GM21390 (cell line): ENCODE measurements at regions not wholly inside any gene's neighbourhood (a gene's known extent, or its start where the extent isn't known, plus 50 kb on each side); places are given as distances from the start of the nearest gene placed in this dataset.

ENCODE experiments used
- ATAC-seq: cut with Tn5 transposase; IDR thresholded peaks from one replicate; pipeline ENCODE4 v1.9.1; 2021; ENCODE audit not compliant: unreplicated experiment

DNA sequence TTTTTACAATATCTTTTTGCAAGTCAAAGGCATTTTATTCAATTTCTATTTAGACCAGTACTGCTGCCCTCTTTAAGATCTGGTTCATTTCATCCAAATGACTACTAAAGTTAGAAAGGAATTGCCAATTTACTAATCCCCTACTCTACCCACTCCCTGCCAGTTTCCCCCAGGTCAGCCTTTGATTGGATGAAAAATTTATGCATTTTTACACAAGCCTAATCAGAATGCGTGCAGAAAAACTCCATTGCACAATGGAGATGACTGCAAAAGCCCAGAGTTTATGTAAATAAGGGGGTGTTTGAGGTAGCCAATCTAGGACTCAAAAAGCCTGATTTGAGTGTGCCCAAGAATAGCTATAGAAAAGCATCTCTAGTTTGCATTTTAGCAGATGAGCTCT lies 310.6 kb downstream of the PABPC4L start:
- no peak for ATAC-seq

DNA sequence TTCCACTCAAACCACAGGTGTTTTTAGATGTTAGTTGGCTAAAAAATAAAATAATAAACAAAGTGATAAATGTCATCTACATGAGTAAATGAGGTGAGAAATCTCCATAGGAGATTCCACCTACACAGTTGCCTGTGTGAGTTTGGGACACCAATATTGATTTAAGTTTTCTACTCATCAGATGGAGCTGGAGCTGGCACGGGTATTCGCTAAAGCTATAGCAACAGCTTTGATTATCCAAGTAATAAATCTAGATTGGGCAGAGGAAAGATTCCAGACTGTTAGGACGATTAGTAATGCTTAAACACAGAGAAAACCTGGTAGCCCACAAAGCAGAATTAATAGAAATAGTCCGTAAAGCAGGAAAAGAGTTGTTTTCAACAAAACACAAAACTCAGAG lies 313.9 kb downstream of the PABPC4L start:
- ATAC-seq: no peak

DNA sequence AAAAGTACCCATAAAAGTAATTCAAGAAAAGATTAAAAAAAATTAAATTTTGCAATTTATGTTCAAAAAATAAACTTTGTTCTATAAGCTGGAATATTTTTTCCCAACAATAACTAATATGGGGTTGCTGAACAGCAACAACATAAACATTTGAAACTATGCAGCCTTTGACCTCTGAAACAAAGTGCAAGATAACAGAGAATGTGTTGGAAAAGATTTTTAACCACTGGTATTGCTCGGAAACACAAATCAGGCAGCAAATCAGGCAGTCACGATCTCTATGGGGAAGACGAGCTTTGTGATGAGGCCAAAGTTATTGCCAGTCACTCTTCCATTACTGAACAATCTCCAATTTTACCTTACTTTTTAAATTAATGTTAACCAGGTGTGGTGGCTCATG lies 332.1 kb downstream of the PABPC4L start:
- no peak for ATAC-seq

DNA sequence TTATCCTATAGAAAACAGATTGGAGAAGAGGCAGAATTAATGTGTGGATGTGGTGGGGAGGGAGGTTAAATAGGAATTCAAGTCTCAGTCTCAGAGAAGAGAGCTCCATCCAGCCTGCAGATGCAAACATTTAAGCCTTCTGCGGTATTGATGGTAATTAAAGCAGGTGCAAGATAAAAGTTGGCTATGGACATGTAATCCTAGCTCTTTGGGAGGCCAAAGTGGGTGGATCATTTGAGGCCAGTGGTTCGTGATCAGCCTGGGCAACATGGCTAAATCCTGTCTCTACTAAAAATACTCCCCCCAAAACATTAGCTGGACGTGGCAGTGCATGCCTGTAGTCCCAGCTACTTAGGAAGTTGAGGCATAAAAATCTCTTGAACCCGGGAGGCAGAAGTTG lies 332.7 kb downstream of the PABPC4L start:
- no peak for ATAC-seq

DNA sequence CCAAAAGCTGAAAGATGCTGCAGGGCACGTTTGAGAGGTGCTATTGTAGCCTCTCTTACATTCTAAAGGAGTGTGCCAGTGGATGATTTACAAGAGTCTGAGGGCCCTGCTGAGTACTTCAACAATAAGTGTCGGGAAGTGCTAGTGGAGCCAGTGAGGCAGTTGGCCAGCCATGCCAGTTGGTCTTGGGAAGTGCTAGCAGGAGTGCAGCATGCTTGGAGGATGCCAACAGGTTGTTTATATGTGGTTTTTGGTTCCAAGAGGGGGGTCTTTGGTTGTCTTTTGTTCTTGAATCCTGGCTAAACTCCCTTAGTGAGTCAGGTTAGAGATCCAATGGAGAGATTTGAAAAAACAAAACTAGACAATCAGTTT lies 335.3 kb downstream of the PABPC4L start:
- no peak for ATAC-seq

DNA sequence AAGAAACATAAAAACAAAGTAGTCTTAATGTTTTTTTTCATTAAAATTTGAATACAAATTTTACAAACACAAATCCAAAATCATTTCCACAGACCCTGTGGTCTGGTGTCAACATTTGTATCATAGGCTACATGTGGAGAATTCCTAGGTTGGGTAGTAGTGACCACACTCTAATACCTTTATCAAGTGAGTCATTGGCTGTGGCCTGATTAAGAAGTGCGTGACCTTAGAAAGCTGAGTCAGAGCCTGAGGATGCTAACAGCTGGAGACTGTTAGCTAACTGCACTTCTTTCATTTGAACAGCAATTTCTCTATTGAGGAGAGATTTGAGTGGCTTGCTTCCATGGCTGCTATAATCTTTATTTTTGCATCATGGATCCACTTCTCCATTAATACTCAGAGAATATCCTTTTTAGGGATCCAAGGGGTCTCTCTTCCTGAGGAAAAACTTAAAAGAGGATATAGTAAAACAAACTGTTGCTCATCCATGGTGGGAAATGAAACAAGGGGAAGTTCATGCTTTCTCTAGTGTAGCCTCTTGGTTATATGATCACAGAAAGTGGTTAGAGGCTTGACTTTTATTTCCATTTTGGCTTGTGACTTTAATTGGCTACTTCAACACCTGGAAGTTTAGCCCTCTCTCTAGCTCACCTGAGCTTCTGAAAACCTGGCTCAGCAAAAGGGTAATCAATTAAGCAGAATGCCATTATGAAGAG lies 335.8 kb downstream of the PABPC4L start:
- ATAC-seq: no peak

DNA sequence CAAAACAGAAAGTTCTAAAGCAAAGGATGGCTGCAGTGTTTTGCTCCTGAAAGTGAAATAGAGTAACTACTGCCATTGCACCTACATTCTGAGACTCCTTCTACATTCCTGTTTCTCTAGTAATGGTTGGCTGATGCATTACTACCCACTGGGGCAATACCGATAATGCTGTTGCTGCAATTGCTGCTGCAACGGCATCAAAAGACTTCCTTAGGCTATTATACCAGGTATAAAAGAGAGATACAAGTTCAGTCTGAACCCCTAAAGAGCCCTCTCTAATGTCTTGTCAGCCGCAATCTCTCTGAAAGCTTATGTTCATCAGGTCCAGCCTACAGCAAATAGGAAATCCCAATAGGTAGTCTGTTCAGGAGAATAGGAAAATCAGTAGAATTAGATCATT lies 338.4 kb downstream of the PABPC4L start:
- no peak for ATAC-seq

DNA sequence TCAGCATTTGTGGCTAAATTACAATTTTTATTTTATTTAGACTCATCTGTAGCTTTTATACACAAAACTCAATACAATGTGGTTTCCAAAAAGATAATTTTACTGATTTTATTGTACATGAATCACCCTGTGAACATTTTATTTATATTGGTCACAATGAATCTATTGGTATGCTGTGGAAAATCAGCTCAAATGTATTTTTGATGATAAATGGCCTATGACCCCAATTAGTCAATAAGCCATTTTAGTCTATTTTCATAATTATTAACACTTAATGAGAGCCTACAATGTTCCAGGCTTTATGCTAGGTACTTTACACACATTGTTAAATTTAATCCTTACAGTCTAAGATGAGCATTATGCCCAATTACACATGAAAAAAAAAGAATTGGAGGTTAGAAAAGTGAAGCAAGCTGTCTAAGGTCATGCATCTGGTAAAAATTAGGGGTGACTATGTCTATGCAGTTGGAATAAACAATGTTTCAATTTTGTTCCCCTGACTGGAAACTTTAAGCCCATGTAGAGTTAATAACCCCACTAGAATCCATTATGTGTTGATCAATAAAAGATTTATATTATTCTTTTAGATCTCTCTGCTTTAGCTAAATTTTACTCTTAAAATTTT lies 344.7 kb downstream of the PABPC4L start:
- ATAC-seq: no peak

DNA sequence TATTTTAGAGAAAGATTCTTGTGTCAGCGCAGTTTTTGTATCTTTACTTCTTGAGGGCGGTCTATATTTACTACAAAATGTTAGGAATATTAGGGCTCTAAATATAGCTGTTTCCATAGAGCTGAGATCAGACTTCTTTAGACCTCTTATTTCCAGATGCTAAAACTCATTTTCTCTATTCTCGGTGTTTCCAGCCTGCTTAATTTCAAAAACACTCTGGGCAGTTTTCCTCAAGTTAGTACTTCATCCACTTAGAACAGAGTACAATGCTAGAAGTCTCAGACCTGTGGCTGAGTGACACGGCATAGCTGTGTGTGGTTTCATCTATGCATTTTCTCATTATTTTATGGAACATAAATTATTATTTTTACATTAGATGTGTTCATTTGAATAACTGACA lies 346.6 kb downstream of the PABPC4L start:
- ATAC-seq: no peak

DNA sequence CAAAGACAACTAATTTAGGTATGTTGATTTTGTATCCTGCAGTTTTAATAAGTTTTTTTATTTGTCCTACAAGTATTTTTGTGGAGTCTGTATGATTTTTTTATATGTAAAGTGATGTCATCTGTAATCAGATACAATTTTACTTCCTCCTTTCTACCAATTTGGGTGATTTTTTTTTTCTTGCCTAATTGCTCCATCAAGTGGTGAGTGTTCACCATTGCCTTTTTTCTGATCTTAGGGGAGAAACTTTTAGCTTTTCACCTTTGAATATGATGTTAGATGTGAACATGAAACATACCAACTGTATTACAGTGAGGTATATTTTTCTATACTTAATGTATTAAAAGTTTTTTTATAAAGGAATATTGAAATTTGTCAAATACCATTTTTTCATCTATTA lies 362.3 kb downstream of the PABPC4L start:
- ATAC-seq: no peak

DNA sequence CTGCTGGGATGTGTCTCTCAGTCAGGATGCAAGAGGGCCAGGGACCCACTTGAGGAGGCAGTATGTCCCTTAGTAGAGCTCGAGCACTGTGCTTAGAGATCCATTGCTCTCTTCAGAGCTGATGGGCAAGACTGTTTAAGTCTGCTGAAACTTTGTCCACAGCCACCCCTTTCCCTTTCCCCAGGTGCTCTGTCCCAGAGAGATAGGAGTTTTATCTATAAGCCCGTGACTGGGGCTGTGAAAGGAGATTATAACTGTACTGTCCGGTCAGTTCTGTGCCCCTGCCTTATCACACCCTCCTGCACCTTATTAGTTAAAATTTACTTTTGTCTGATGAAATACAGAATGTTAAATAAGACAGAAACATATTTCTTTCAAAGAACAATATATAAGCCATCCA lies 378.4 kb downstream of the PABPC4L start:
- ATAC-seq: no peak

DNA sequence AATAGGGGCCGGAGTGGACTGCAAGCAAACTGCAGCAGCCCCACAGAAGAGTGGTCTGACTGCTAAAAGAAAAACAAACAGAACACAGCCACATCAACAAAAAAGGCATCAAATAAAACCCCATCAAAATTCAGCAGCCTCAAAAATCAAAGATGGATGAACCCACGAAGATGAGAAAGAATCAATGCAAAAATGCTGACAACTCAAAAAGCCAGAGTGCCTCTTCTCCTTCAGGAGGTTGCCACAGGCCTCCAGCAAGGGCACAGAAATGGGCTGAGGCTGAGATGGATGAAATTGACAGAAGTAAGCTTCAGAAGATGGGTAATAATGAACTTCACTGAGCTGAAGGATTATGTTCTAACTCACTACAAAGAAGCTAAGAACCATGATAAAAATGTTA lies 388.6 kb downstream of the PABPC4L start:
- ATAC-seq: no peak

DNA sequence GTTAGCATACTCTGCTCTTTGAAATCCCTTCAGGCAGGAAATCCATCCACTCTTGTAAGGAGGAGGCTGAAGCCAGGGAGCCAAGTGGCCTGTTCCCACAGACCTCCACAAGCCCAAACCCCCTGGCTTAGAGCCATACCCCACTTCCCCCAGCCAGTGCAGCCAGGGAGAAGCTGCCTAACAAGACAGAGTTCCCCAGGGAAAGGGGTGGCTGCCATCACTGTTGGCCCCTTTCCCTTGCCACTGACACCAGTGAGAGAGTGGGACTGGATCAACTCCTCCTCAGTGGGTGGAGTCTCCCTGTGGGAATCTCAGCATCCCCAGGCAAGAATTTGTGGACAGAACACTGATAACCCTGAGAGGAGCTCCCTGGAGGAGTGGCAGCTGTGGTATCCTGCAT lies 389.4 kb downstream of the PABPC4L start:
- no peak for ATAC-seq

DNA sequence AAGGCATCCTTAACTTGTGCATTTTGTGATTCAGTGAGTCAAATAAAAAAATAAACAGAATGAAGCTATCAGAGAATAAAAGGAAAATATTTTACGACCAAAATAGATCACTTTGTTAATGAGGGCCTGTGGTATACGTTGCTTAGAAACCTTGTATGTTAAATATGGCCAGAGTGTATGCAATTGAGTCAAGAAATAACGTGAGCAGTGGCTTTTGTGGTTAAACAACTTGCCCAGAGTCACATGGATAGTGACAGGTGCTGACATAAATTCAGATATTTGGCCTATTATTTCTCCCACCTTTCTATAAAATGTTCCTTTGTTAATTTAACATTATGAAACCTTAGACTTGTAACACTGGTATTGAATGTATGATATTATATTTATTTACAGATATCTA lies 393.4 kb downstream of the PABPC4L start:
- no peak for ATAC-seq

DNA sequence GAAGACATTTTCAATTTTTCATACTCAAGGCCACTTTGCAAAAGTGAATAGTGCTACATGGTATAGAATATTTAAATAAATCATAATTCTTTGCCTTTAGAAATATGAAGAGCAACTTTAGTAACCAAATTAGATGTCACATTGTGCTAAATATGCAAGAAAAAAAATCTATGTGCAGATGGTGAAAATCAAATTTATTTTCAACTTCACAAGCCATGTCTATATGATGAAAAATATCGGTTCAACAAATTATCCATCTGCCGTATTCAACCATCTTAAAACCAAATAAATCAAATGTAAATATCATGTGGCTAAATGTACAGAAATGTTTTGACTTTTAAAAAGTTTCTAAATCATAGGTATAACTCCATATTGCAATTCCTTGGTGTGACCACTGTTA lies 398.2 kb downstream of the PABPC4L start:
- ATAC-seq: no peak

DNA sequence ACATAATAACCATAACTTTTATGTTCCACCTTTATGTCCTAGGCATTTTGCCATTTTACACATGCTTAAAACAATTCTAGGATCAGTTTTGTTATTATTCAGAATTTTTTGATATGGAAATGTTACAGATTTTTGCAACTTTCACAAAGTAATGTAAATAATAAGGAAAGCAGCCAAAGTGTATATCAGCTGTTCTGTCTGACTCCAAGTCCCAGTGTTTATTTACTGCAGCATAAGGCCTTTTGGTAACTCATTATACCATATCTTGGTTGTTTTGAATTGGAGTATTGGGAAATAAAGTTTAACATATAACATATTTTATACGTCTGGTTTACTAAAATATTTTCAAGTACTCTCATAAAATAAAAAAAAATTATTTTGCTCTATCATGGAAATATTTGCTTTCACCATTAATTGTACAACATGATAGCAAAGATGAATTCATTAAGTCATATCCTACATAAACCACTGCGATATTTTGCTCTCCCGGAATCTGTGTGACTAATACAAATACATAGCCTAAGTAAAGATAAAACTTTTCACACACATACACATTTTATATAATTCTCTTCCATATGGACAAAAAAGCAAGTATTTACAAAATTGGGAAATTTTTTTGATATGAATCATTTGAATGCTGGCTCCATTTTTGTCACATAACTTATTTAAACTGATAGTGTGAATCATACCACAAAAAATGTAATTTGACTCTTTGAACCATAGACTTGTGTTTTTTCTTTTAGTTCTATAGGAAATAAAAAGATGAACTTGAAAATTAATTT lies 399.0 kb downstream of the PABPC4L start:
- no peak for ATAC-seq

DNA sequence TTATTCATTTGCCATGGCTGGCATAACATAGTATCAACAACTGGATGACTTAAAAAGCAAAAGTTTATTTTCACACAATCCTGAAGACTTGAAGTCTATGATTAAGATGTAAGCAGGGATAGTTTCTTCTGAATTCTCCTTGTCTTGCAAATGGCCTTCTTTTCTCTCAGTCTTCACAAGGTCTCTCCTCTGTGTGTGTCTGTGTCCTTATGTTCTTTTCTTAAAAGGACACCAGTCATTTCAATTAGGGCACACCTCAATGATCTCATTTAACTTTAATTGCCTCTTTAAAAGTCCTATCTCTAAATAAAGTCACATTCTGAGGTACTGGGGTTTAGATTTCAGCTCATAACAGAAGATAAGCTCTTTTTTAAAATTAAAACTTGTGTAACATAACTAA lies 399.7 kb downstream of the PABPC4L start:
- ATAC-seq: no peak

DNA sequence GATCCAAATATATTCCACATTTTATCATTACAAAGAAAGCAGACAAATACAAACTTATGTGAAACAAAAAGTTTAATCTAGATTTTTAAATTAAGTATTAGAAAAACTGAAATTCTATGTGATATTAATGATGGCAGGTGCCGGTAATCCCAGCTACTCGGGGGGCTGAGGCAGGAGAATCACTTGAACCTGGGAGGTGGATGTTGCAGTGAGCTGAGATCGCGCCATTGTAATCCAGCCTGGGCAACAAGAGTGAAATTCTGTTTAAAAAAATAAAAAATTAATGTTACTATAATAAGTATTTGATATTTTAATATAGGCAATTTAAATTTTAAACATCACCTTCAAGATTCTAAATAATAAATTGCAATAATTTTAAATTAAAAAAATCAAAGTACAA lies 400.6 kb downstream of the PABPC4L start:
- ATAC-seq: no peak

DNA sequence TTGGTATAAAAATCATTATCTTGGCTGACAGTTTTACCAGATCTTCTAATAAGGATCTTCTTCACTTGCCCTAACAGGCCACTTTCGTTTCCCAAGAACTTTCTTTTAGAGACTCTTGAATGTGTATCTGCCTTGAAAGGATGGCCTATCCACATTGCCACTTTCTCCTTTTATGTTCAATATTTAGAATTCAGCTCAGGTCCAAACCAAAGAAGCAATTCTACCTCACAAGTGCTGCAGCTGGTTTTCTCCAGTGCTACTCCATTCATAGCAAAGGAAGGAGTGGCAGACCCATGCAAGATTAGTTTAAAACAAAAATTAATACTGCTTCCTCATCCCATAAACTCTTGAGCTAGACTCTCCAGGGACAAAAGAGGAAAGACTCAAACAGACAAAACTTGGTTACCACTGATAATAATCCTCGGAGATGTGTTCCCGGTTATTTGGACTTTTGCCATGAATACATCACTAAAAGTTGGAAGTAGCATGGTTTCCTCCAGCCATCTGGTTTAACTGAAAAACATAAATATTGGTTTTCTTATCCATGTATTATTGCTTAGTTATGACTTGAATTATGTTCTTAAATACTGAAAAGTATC lies 401.8 kb downstream of the PABPC4L start:
- ATAC-seq: no peak

DNA sequence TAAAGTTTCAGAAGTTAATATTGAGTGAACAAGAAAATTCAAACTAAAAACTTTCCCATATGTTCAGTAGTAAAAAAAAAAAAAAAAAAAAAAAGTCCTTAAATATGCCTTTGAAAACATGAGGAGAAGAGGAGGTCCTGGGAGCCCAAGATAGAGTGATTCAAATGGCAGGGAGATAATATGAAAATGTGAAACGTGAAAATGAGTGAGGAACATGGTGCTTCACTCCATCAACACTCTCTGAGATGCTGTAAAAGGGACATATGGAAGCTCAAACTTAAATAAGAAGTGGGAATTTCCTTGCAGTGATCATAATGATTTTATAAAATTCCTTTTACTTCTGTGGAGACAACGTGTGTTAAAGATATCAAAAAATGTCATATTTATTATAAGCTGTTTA lies 423.9 kb downstream of the PABPC4L start:
- ATAC-seq: no peak

DNA sequence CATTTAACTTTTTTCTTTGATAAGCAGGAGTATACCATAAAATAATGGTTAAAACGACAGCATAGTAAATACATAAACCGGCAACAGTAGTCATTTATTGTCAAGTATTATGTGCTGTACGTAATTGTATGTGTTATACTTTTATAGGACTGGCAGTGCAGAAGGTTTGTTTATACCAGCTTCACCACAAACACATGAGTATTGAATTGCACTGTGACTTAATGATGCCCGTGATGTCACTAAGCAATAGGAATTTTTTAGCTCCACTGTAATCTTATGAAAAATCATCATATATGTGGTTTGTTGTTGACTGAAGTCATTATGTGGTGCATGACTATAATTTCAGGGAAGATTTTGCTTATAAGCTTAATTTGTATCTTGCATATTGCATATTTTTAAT lies 424.6 kb downstream of the PABPC4L start:
- no peak for ATAC-seq

DNA sequence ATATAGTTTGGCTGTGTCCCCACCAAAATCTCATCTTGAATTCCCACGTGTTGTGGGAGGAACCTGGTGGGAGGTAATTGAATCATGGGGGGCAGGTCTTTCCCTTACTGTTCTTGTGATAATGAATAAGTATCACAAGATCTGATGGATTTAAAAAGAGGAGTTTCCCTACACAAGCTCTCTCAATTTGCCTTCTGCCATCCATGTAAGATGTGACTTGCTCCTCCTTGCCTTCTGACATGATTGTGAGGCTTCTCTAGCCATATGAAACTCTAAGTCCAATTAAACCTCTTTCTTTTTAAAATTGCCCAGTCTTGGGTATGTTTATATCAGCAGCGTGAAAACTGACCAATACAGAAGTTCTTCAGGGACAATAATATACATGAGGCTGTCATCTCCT lies 425.1 kb downstream of the PABPC4L start:
- ATAC-seq: no peak
